Smooth muscle cell (in vitro differentiated cells): ENCODE measurements at regions not wholly inside any gene's neighbourhood (a gene's known extent, or its start where the extent isn't known, plus 50 kb on each side); places are given as distances from the start of the nearest gene placed in this dataset.

Experiments used
- DNase-seq: peaks from one replicate; lab custom pipeline; 2025; ENCODE audit not compliant: unreplicated experiment; lab: John Stamatoyannopoulos, UW
- H2AFZ ChIP-seq: fragments of 200-600 bp; sonication (generic); 2 replicates; pipeline ENCODE4 v1.6.0; 2016; ENCODE audit warnings: antibody characterized with exemption, low read depth, mild to moderate bottlenecking
- H3F3A ChIP-seq: fragments of 200-600 bp; sonication (generic); 2 replicates; pipeline ENCODE4 v1.6.0; 2017; ENCODE audit warnings: antibody characterized with exemption, low read depth
- H3K27ac ChIP-seq: fragments of 200-600 bp; sonication (generic); 2 replicates; pipeline ENCODE4 v1.5.1; 2016; ENCODE audit warnings: low read depth, mild to moderate bottlenecking
- H3K27me3 ChIP-seq: fragments of 200-600 bp; sonication (generic); 2 replicates; pipeline ENCODE4 v1.6.1; 2016; ENCODE audit warnings: low read depth, mild to moderate bottlenecking
- H3K36me3 ChIP-seq: fragments of 200-600 bp; sonication (generic); 2 replicates; pipeline ENCODE4 v1.5.1; 2016; ENCODE audit warnings: low read depth
- H3K4me1 ChIP-seq: fragments of 200-600 bp; sonication (generic); 2 replicates; pipeline ENCODE4 v1.5.1; 2016; ENCODE audit warnings: low read depth
- H3K4me2 ChIP-seq: fragments of 200-600 bp; sonication (generic); 2 replicates; pipeline ENCODE4 v1.6.0; 2016; ENCODE audit warnings: mild to moderate bottlenecking
- H3K4me3 ChIP-seq: fragments of 200-600 bp; sonication (generic); 2 replicates; pipeline ENCODE4 v1.5.1; 2016; ENCODE audit warnings: mild to moderate bottlenecking
- H3K79me2 ChIP-seq: fragments of 200-600 bp; sonication (generic); 2 replicates; pipeline ENCODE4 v1.6.0; 2016; ENCODE audit warnings: low read depth, mild to moderate bottlenecking
- H3K9ac ChIP-seq: fragments of 200-600 bp; sonication (generic); 2 replicates; pipeline ENCODE4 v1.6.0; 2016; ENCODE audit warnings: low read depth
- H3K9me3 ChIP-seq: fragments of 200-600 bp; sonication (generic); replicated peaks from 2 replicates; pipeline ENCODE4 v1.5.1; 2016; ENCODE audit warnings: low read depth
- H4K20me1 ChIP-seq: fragments of 200-600 bp; sonication (generic); 2 replicates; pipeline ENCODE4 v1.6.0; 2016; ENCODE audit warnings: low read depth
- CTCF ChIP-seq: fragments of 200-600 bp; sonication (generic); IDR thresholded peaks from 2 replicates; pipeline ENCODE4 v1.5.1; 2017; ENCODE audit warnings: borderline replicate concordance, mild to moderate bottlenecking, antibody characterized with exemption; ENCODE audit not compliant: insufficient read depth, poor library complexity, severe bottlenecking
- WGBS: methylation state at CpG from one replicate; pipeline ENCODE4 v1.1.7; 2016; ENCODE audit warnings: low lambda C conversion rate; 5-methylcytosine and 5-hydroxymethylcytosine counted together

- 91% methylated on average over 3 of the region's 3 CpGs for WGBS
Observed at GRCh38 chr16:73430138-73430537, 382.2 kb upstream of the ZFHX3 start.

GRCh38 chr16:73428121-73428520 lies 380.2 kb upstream of the ZFHX3 start:
- Histone ChIP-seq H3K9ac (no peak overlapping the region), H3K27ac (no peak overlapping the region), H3K4me1 (no peaks in the 10 kb centered on the region), H3K79me2 (no peaks in the 10 kb centered on the region), H3K36me3 (no peaks in the 10 kb centered on the region), H3K4me2 (no peak overlapping the region), H3K27me3 (peaks cover 9% of the 10 kb centered on the region), H4K20me1 (no peaks in the 10 kb centered on the region), H2AFZ (no peak overlapping the region), H3F3A (no peaks in the 10 kb centered on the region), H3K9me3 (no peaks in the 10 kb centered on the region), H3K4me3 (no peak overlapping the region)
- TF ChIP-seq CTCF = no peak
- 92% methylated on average over 10 of the region's 10 CpGs for whole genome bisulfite sequencing
- DNase-seq = no peak

More at GRCh38 chr16:73430138-73430537, 382.2 kb upstream of the ZFHX3 start:
- Histone ChIP-seq H3K4me2 (no peak overlapping the region), H3K27me3 (peaks cover 6% of the 10 kb centered on the region), H3F3A (no peaks in the 10 kb centered on the region), H3K9me3 (no peaks in the 10 kb centered on the region), H3K4me1 (peaks cover 4% of the 10 kb centered on the region), H3K4me3 (no peak overlapping the region), H2AFZ (no peak overlapping the region), H3K9ac (no peak overlapping the region), H3K27ac (no peak overlapping the region), H3K79me2 (no peaks in the 10 kb centered on the region), H4K20me1 (no peaks in the 10 kb centered on the region), H3K36me3 (no peaks in the 10 kb centered on the region)
- TF ChIP-seq CTCF = no peak
- DNase-seq = no peak

- Histone ChIP-seq H3K9ac (no peak overlapping the region), H2AFZ (no peak overlapping the region), H3K27ac (no peak overlapping the region), H3F3A (no peaks in the 10 kb centered on the region), H3K36me3 (no peaks in the 10 kb centered on the region), H3K4me3 (no peak overlapping the region), H4K20me1 (no peaks in the 10 kb centered on the region), H3K4me2 (no peak overlapping the region), H3K79me2 (no peaks in the 10 kb centered on the region), H3K9me3 (no peaks in the 10 kb centered on the region), H3K4me1 (peaks cover 3% of the 10 kb centered on the region), H3K27me3 (peaks cover 9% of the 10 kb centered on the region)
- 85% methylated on average over 3 of the region's 3 CpGs for WGBS
- DNase-seq = no peak
- no peak for TF ChIP-seq CTCF
Observed at GRCh38 chr16:73427164-73427563, 379.2 kb upstream of the ZFHX3 start.

GRCh38 chr16:73426433-73427160 lies 378.7 kb upstream of the ZFHX3 start:
- Histone ChIP-seq H3K79me2 (no peaks in the 10 kb centered on the region), H3K36me3 (no peaks in the 10 kb centered on the region), H3K4me2 (no peak overlapping the region), H3K27me3 (peaks cover 3% of the 10 kb centered on the region), H3F3A (no peaks in the 10 kb centered on the region), H3K4me3 (no peak overlapping the region), H2AFZ (no peak overlapping the region), H4K20me1 (no peaks in the 10 kb centered on the region), H3K27ac (no peak overlapping the region), H3K9me3 (no peaks in the 10 kb centered on the region), H3K9ac (no peak overlapping the region), H3K4me1 (peaks cover 3% of the 10 kb centered on the region)
- no peak for DNase-seq
- 67% methylated on average over 7 of the region's 7 CpGs for WGBS
- no peak for TF ChIP-seq CTCF
